HCT116 (cell line): ENCODE measurements at regions not wholly inside any gene's neighbourhood (a gene's known extent, or its start where the extent isn't known, plus 50 kb on each side); places are given as distances from the start of the nearest gene placed in this dataset.

Source experiments
- ATAC-seq: fragments of 200-7000 bp; cut with Tn5 transposase; 2 replicates; pipeline ENCODE4 v1.9.1; 2020; ENCODE audit warnings: mild to moderate bottlenecking, moderate library complexity
- BruUV-seq: library from RNA; stranded (reverse); fragments of 400-500 nt; replicated peaks from 2 replicates; lab custom pipeline; 2021; lab: Mats Ljungman, UMichigan
- CTCF ChIA-PET: fragments of 300-600 bp; sonication (Branson Sonifier 250); formaldehyde crosslinking; loops from one replicate; lab custom pipeline; 2021; ENCODE audit warnings: antibody characterized with exemption; lab: Charles Lee
- POLR2A ChIA-PET: fragments of 300-600, 350-600 bp; sonication (Branson Sonifier 250); formaldehyde crosslinking; loops from one replicate; lab custom pipeline; 2021; ENCODE audit warnings: antibody characterized with exemption; lab: Charles Lee
- RAD21 ChIA-PET, 2 experiments: fragments of 300-600 bp; sonication (Branson Sonifier 250); formaldehyde crosslinking; loops; one replicate each; lab custom pipeline; 2023; ENCODE audit warnings: low total read pairs in 2 of 2; ENCODE audit not compliant: uncharacterized antibody in 2 of 2, unreplicated experiment in 2 of 2, low non-redundant PET in 1 of 2; lab: Charles Lee
- DNase-seq: peaks from one replicate; pipeline ENCODE4 v3.0.0-alpha.2; 2010; ENCODE audit warnings: low read depth, low spot score
- H2AFZ ChIP-seq: fragments of 200-600 bp; shearing (Covaris generic), sonication (generic); 2 replicates; pipeline ENCODE4 v1.6.1; 2017; ENCODE audit warnings: low read depth, mixed run types, mixed read lengths, antibody characterized with exemption, low read length; ENCODE audit not compliant: poor library complexity, severe bottlenecking
- H3K27ac ChIP-seq: 2 replicates; pipeline ENCODE4 v1.5.1; 2012; ENCODE audit warnings: low read depth, low read length
- H3K27me3 ChIP-seq: fragments of 200-600 bp; sonication (generic); 2 replicates; pipeline ENCODE4 v1.6.1; 2016; ENCODE audit warnings: mixed run types, low read length, mixed read lengths; ENCODE audit not compliant: insufficient read depth
- H3K36me3 ChIP-seq, 2 experiments: fragments of 200-500 bp in 1 of 2; fragments of 200-600 bp in 1 of 2; sonication (Bioruptor generic) in 1 of 2; sonication (generic) in 1 of 2; 2 replicates each; pipeline versions ENCODE4 v1.5.1 to v1.6.1; 2014 to 2016; ENCODE audit warnings: low read length in 2 of 2, inconsistent platforms in 1 of 2, mixed read lengths in 1 of 2, mixed run types in 1 of 2; ENCODE audit not compliant: insufficient read depth in 2 of 2, control insufficient read depth in 1 of 2
- H3K4me1 ChIP-seq, 2 experiments: fragments of 200-600 bp in 1 of 2; sonication (generic) in 1 of 2; 2 replicates each; pipeline versions ENCODE4 v1.5.1 to v1.6.1; 2012 to 2017; ENCODE audit warnings: low read length in 2 of 2, inconsistent platforms in 1 of 2, mild to moderate bottlenecking in 1 of 2, mixed read lengths in 1 of 2, mixed run types in 1 of 2, moderate library complexity in 1 of 2; ENCODE audit not compliant: insufficient read depth in 2 of 2, control insufficient read depth in 1 of 2
- H3K4me2 ChIP-seq: fragments of 200-600 bp; sonication (generic); 2 replicates; pipeline ENCODE4 v1.6.1; 2017; ENCODE audit warnings: mixed run types, low read length, mixed read lengths
- H3K4me3 ChIP-seq, 2 experiments: fragments of 200-600 bp in 1 of 2; sonication (generic) in 1 of 2; replicated peaks in 1 of 2; 2 replicates each; pipeline ENCODE4 v1.5.1; 2011 to 2016; ENCODE audit warnings: low read length in 2 of 2, control low read depth in 1 of 2, low read depth in 1 of 2, mild to moderate bottlenecking in 1 of 2, mixed read lengths in 1 of 2, mixed run types in 1 of 2
- H3K79me2 ChIP-seq: fragments of 200-600 bp; sonication (generic); 2 replicates; pipeline ENCODE4 v1.6.1; 2017; ENCODE audit warnings: mild to moderate bottlenecking, mixed run types, low read length, moderate library complexity, mixed read lengths; ENCODE audit not compliant: insufficient read depth
- H3K9ac ChIP-seq: fragments of 200-600 bp; sonication (generic); 2 replicates; pipeline ENCODE4 v1.6.1; 2016; ENCODE audit warnings: low read length, mixed read lengths
- H3K9me2 ChIP-seq: fragments of 200-600 bp; sonication (generic), shearing (Covaris generic); 2 replicates; pipeline ENCODE4 v1.6.1; 2017; ENCODE audit warnings: mixed run types, mild to moderate bottlenecking, moderate library complexity; ENCODE audit not compliant: insufficient read depth
- H3K9me3 ChIP-seq, 2 experiments: fragments of 200-500 bp in 1 of 2; fragments of 200-600 bp in 1 of 2; sonication (Bioruptor generic) in 1 of 2; sonication (generic) in 1 of 2; 2 replicates each; pipeline ENCODE4 v1.6.1; 2014 to 2017; ENCODE audit warnings: low read length in 2 of 2, mixed read lengths in 2 of 2, inconsistent platforms in 1 of 2, low read depth in 1 of 2, mild to moderate bottlenecking in 1 of 2, mixed run types in 1 of 2, moderate library complexity in 1 of 2; ENCODE audit not compliant: control insufficient read depth in 1 of 2, insufficient read depth in 1 of 2
- H4K20me1 ChIP-seq: fragments of 200-600 bp; sonication (generic), shearing (Covaris generic); 2 replicates; pipeline ENCODE4 v1.6.1; 2017; ENCODE audit warnings: mixed run types, mild to moderate bottlenecking, moderate library complexity; ENCODE audit not compliant: insufficient read depth
- CBX3 ChIP-seq: IDR thresholded peaks from 2 replicates; pipeline ENCODE4 v1.6.1; 2012; ENCODE audit warnings: low read depth
- CEBPB ChIP-seq: IDR thresholded peaks from 2 replicates; pipeline ENCODE4 v1.6.1; 2012; ENCODE audit warnings: low read depth
- ELF1 ChIP-seq: IDR thresholded peaks from 2 replicates; pipeline ENCODE4 v1.6.1; 2012; ENCODE audit warnings: low read depth, borderline replicate concordance
- EZH2 ChIP-seq: fragments of 200-600 bp; sonication (generic); IDR thresholded peaks from 2 replicates; pipeline ENCODE4 v1.6.1; 2017; ENCODE audit warnings: antibody characterized with exemption, mixed run types
- EZH2phosphoT487 ChIP-seq: fragments of 200-600 bp; IDR thresholded peaks from 2 replicates; pipeline ENCODE4 v1.6.1; 2018; ENCODE audit warnings: antibody characterized with exemption, borderline replicate concordance
- FOSL1 ChIP-seq: IDR thresholded peaks from 2 replicates; pipeline ENCODE4 v1.6.1; 2012; ENCODE audit warnings: low read depth
- JUND ChIP-seq: IDR thresholded peaks from 2 replicates; pipeline ENCODE4 v1.6.1; 2012
- POLR2A ChIP-seq: IDR thresholded peaks from 2 replicates; pipeline ENCODE4 v1.7.0; 2011; ENCODE audit warnings: borderline replicate concordance; ENCODE audit not compliant: insufficient read depth, insufficient read length; ENCODE audit errors: extremely low read depth
- POLR2AphosphoS5 ChIP-seq: IDR thresholded peaks from 2 replicates; pipeline ENCODE4 v1.6.1; 2011; ENCODE audit warnings: mild to moderate bottlenecking, low read depth, low read length, moderate library complexity
- SIN3A ChIP-seq: IDR thresholded peaks from 2 replicates; pipeline ENCODE4 v1.6.1; 2012; ENCODE audit warnings: low read depth
- SP1 ChIP-seq: IDR thresholded peaks from 2 replicates; pipeline ENCODE4 v1.6.1; 2012; ENCODE audit warnings: low read depth
- SRF ChIP-seq: IDR thresholded peaks from 2 replicates; pipeline ENCODE4 v1.6.1; 2012; ENCODE audit warnings: low read depth
- ZFX ChIP-seq: fragments of 450-650 bp; IDR thresholded peaks from 2 replicates; pipeline ENCODE4 v1.6.1; 2017
- ZNF274 ChIP-seq: fragments of 200-500 bp; sonication (Bioruptor generic); IDR thresholded peaks from 2 replicates; pipeline ENCODE4 v1.6.1; 2014; ENCODE audit warnings: mild to moderate bottlenecking, low read depth, low read length, inconsistent platforms
- intact Hi-C: fragments of 100-400 bp; cut with micrococcal nuclease; formaldehyde crosslinking; loops from 2 replicates; pipeline ENCODE4 v1.10.0; 2022
- TF ChIP-seq, protein P1 (sequence below): IDR thresholded peaks from 2 replicates; pipeline ENCODE4 v1.6.1; 2012
- TF ChIP-seq, protein P2 (sequence below): IDR thresholded peaks from 2 replicates; pipeline ENCODE4 v1.6.1; 2012
- TF ChIP-seq, protein P3 (sequence below), 3 experiments: fragments of 200-600 bp in 1 of 3; sonication (generic) in 1 of 3; IDR thresholded peaks in 2 of 3; conservative IDR thresholded peaks in 1 of 3; 2 replicates each; pipeline ENCODE4 v1.5.1; 2012 to 2017; ENCODE audit warnings: low read depth in 2 of 3, low read length in 2 of 3, antibody characterized with exemption in 1 of 3, borderline replicate concordance in 1 of 3, control low read depth in 1 of 3, mild to moderate bottlenecking in 1 of 3, mixed read lengths in 1 of 3, mixed run types in 1 of 3, moderate library complexity in 1 of 3; ENCODE audit not compliant: insufficient read depth in 1 of 3

DNA sequence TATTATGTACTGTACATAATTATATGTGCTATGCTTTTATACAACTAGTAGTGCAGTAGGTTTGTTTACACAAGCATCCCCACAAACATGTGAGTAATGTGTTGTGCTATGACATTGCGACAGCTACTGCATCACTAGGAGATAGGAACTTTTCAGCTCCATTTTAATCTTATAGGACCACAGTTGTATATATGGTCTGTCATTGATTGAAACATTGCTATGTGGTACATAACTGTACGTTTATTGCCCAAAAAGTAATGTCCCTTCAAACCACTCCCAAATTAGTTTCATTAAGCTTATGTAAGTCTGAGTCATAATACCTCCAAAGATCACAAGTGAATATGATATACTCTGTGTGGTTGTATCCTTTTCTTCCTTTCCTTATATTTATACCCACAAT is 183.2 kb upstream of the POT1 start:
- Histone ChIP-seq H3K27me3 (no peaks in the 10 kb centered on the region), H4K20me1 (no peaks in the 10 kb centered on the region)

More for the DNA sequence above, 183.2 kb upstream of the POT1 start:
- H3K79me2 ChIP-seq: no peaks in the 10 kb centered on the region
- no peak for DNase-seq
- CTCF ChIA-PET: no interaction called here
- no peak for TF ChIP-seq FOSL1
- no peak for TF ChIP-seq JUND
- TF ChIP-seq, protein P1, sequence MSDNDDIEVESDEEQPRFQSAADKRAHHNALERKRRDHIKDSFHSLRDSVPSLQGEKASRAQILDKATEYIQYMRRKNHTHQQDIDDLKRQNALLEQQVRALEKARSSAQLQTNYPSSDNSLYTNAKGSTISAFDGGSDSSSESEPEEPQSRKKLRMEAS: no peak
- no peak for TF ChIP-seq EZH2phosphoT487
- TF ChIP-seq, protein P2, sequence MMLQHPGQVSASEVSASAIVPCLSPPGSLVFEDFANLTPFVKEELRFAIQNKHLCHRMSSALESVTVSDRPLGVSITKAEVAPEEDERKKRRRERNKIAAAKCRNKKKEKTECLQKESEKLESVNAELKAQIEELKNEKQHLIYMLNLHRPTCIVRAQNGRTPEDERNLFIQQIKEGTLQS: no peak
- no peak for TF ChIP-seq ZNF274
- TF ChIP-seq, protein P3, sequence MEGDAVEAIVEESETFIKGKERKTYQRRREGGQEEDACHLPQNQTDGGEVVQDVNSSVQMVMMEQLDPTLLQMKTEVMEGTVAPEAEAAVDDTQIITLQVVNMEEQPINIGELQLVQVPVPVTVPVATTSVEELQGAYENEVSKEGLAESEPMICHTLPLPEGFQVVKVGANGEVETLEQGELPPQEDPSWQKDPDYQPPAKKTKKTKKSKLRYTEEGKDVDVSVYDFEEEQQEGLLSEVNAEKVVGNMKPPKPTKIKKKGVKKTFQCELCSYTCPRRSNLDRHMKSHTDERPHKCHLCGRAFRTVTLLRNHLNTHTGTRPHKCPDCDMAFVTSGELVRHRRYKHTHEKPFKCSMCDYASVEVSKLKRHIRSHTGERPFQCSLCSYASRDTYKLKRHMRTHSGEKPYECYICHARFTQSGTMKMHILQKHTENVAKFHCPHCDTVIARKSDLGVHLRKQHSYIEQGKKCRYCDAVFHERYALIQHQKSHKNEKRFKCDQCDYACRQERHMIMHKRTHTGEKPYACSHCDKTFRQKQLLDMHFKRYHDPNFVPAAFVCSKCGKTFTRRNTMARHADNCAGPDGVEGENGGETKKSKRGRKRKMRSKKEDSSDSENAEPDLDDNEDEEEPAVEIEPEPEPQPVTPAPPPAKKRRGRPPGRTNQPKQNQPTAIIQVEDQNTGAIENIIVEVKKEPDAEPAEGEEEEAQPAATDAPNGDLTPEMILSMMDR (IDR thresholded peaks at IDR 0.05 in 2 of 3, conservative IDR thresholded peaks at IDR 0.05 in 1 of 3; ENCODE audit: borderline replicate concordance in 1 of 3, insufficient read depth in 1 of 3, low read depth in 2 of 3, low read length in 2 of 3): no peak
- no peak for TF ChIP-seq ZFX
- no peak for TF ChIP-seq CBX3
- TF ChIP-seq SP1: no peak
- no peak for TF ChIP-seq ELF1
- TF ChIP-seq EZH2: no peak
- TF ChIP-seq POLR2AphosphoS5: no peak
- TF ChIP-seq SRF: no peak
- TF ChIP-seq POLR2A: no peak
- no peak for TF ChIP-seq CEBPB
- no peak for TF ChIP-seq SIN3A
- intact Hi-C loops: no loop called here
- no peak overlapping the region for H2AFZ ChIP-seq
- no peak overlapping the region for H3K27ac ChIP-seq
- H3K4me2 ChIP-seq: no peak overlapping the region
- POLR2A ChIA-PET: no interaction called here
- no peaks in the 10 kb centered on the region for H3K9me2 ChIP-seq
- no peak overlapping the region for H3K9ac ChIP-seq
- RAD21 ChIA-PET: no interaction called here
- H3K36me3 ChIP-seq: no peaks in the 10 kb centered on the region
- no peaks in the 10 kb centered on the region for H3K4me1 ChIP-seq
- no TSS peak for BruUV-seq
- H3K4me3 ChIP-seq: no peak overlapping the region
- no peaks in the 10 kb centered on the region for H3K9me3 ChIP-seq
- ATAC-seq: no peak
